ENCODE measurements at regions not wholly inside any gene's neighbourhood (a gene's known extent, or its start where the extent isn't known, plus 50 kb on each side); places are given as distances from the start of the nearest gene placed in this dataset.
A peak's percentile ranks its signal among the peaks of the same experiment; 100 is the strongest.
"Not testable (repeated sequence)": the region's sequence is repeated elsewhere in the genome, so short reads cannot be mapped to it uniquely, and the experiment has no call there.

DNA sequence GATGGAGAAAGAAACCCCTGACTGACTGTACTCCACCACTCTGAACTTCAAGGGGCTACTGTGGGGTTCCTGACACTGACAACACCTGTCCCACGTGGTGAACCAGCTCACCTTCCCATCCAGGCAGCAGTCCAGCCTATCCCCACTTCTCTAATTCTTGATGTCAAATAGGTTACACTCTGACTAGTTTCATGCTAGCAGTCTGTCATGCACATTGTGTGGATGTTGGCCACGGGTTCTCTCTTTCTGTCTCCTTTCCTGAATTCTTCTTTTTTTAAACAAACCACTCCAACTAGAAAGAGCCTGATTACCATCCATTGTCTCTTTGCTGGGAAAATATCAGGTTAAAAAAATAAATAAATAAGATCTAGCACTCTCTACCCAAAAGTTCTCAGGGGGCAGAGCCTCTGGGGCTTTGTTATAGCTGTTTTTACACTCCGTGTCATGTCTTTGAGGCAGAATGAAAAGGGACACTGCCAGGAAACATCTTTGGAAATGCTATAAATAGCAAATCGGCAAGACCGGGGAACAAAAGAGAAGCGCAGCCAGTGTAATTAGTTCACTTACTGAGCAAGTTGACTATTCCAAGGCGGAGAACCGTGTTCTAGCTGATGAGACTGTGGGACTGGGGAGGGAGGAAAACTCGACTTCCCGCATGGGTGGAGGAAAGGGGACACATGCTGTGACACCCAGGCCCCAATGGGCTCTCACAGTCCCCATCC lies 356.1 kb downstream of the OMA1 start:
- DNase-seq (ENCODE audit: low read depth) = no peak

DNA sequence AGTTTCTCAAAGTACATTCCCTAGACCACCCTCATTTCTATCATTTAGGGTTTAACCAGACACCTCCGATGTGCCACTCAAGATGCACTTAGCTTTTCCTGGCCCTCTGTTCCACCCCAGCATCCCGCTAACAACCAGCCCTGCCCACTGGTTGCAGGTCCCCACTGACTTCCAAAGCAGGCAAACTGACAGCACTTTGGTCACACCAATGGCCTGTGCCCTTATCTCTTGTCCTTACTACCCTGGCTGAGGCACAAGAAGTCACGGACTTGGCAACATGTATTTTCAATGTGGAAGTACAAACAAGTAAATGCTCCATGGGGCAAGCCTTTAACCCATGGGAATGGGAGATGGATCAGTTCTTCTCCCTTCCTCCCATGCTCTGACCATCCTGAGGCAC lies 357.1 kb downstream of the OMA1 start:
- DNase-seq (ENCODE audit: low read depth) = no peak

DNA sequence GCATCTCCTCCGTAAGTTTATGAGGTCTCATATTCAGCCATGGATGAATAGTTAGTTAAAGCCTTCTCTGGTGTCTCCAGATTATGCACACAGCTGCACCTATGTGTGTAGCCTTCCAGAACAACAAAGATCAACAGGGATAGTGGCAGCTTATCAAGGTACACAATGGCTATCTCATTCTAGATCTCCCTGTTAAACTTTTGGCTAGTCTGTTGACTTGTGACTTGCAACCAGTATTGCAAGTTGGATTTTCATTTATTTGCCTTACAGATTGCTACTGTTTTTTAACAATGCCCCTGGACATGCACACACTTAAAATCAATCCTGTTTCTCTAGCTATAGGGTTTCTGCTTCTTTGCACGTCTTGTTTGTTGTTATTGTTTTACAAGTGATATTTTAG lies 363.2 kb downstream of the OMA1 start:
- no peak for DNase-seq (ENCODE audit: low read depth)

DNA sequence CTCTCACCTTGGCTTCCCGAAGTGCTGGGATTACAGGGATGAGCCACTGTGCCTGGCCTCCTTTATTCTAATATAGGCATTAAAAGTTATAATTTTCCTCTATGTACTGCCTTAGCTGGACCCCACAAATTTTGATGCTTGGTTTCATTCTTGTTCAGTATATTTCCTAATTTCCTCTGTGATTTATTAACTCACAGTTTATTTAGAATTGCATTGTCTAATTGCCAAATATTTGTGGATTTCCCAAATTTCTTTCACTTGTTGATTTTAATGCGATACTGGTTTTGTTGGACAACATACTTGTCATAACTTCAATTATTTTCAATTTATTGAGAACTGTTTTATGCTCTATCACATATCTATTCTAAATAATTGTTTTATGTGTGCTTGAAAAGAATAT lies 366.0 kb downstream of the OMA1 start:
- no peak for DNase-seq (ENCODE audit: low read depth)

DNA sequence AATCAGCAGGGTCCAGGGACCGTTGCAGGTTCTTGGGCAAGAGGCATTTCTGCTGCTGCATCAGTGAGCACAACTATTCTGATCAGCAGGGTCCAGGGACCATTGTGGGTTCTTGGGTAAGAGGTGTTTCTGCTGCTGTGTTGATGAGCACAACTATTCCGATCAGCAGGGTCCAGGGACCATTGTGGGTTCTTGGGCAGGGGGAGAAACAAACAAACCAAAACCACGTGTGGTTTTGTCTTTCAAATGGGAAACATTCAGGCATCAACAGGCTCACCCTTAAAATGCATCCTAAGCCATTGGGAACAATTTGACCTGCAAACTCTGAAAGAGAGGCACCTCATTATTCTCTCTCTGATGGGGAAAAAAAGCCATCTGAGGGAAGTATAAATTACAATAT lies 377.4 kb downstream of the OMA1 start:
- DNase-seq (ENCODE audit: low read depth) = not testable (repeated sequence)

DNA sequence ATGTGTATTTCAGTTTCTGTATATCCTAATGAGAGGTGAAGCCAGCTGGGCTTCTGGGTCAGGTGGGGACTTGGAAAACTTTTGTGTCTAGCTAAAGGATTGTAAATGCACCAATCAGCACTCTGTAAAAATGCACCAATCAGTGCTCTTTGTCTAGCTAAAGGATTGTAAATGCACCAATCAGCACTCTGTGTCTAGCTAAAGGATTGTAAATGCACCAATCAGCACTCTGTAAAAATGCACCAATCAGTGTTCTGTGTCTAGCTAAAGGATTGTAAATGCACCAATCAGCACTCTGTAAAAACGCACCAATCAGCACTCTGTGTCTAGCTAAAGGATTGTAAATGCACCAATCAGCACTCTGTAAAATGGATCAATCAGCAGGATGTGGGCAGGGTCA lies 379.4 kb downstream of the OMA1 start:
- not testable (repeated sequence) for DNase-seq (ENCODE audit: low read depth)

DNA sequence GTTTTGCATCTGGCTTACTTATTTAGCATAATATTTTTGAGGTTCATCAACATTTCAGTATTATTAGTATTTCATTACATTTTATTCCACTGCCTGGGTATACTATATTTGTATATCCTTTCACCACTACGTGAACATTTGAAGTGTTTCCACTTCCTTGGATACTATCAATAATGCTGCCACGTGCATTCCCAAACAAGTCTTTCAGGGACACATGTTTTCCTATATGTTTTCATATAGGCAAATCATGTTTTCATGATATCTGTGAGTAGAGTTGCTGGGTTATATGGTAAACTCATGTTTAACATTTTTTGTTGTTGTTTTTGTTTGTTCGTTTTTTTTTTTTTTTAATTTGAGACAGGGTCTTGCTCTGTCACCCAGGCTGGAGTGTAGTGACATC lies 380.1 kb downstream of the OMA1 start:
- DNase-seq (ENCODE audit: low read depth) = no peak

DNA sequence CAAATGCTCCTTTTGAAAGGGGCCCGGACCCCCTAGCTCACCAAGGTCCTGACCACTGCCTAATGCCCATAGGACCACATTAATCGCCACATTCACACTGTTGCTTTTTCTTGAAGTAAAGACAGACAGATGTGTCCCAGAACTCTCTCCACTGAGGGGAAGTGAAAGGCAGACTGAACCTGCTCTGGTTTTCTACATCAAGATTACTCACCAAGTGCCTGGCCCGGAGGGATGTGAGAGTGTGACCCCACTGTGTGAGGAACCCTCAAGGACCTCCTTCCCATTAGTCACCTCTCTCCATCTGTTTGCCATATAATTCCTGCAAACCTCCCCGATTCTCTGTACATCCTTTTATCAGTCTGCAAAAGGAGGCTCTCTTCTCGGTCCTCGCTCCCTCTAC lies 381.5 kb downstream of the OMA1 start:
- no peak for DNase-seq (ENCODE audit: low read depth)

DNA sequence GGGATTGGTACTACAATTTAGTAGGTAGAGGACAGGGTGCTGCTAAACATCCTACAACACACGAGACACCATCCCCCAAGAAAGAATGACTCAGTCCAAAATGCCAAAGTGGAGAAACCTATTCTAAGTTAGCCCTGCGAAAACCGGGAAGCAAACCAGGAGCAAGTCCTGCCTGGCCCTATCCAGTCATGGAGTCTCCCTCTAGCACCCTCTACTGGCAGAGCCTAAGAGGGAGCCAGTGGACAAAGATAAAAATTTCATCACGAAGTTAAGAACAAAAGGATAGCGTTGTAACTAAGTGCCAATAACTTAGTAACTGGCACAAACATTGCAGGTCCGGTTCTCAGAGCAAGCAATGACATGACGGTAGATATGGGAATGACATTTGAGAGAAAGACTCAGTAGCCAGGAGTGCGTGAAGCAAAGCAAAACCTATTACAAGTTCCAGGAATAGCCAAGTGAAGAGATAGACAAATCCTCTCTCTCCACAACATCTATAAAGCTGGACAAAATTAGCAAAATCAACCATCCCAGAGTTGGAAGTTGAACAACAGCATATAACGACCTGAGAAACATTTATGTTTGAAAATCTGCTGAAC lies 383.5 kb downstream of the OMA1 start:
- DNase-seq (ENCODE audit: low read depth) = peak; percentile 56

DNA sequence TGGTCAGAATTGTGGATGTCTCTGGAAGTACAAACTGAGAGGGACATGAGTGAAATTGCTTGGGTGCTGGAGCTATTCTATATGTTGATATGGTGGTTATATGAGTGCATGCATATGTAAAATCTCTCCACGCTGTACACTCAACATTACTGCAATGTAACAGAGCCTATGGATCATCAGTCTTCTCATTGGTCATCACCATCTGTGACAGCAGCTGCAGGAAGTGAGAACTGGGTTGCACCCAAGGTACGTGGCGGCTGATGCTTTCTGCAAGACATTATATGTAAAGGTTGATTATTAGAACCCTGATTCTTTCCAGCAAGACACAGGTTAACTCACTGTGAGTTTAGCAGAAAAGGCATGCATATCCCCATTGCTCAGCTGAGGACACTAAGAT lies 387.1 kb downstream of the OMA1 start:
- DNase-seq (ENCODE audit: low read depth) = no peak

DNA sequence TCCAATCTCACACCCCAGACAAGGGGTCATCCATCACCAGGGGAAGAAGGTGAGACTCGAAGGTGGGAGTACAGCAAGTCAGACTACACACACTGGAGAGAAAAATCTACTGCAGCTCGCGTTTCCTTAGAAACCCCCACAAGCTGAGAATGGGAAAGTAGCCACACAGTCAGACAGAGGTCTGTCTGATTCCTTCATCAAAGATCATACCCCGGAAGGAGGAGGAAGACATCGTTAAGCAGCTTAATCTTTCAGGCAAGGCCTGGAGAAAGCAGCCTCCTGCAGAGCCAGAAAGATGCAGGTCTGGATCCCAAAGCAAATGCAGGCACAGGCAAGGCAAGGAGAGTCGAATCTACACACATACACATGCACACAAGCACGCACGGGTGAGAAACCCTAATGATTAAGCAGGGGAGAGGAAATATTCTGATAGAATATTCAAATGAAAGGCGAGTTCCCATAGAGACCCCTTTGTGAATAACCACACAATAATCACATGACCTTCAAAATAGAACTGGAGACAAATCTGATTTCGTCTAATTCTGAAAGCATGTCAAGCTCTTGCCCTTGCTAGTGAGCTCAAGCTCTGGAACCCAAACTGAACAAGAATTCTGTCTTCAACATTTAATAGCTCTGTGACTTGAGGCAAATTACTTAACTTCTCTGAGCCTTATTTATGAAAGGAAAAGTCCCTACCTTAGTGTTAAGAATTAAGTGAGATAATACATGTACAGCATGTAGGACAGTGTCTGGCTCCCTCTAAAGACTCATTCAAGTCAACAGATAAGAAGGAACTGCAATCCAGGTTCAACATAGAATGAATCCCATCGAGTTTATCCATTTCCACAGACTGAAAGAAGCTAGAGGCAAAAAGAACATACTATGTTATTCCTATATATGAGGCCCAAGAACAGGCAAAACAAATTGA lies 387.8 kb downstream of the OMA1 start:
- no peak for DNase-seq (ENCODE audit: low read depth)

DNA sequence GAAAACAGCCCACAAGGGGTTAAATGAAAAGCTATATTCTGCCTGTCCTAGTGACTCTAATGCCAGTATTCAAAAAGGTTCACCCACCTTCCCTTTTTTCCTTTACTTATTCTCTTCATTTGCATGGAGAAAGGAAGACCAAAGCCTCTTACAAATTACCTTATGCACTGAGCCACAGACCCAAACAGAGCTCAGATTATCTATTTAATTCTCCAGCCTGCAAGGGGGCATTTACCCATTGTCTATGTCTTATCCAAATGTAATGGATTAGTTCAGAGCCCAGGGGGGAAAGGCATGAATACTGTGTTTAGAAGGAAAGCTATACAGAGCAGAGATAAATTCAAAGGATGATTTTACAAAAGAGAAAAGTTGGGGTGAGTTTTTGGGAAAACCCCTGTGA lies 388.5 kb downstream of the OMA1 start:
- no peak for DNase-seq (ENCODE audit: low read depth)

DNA sequence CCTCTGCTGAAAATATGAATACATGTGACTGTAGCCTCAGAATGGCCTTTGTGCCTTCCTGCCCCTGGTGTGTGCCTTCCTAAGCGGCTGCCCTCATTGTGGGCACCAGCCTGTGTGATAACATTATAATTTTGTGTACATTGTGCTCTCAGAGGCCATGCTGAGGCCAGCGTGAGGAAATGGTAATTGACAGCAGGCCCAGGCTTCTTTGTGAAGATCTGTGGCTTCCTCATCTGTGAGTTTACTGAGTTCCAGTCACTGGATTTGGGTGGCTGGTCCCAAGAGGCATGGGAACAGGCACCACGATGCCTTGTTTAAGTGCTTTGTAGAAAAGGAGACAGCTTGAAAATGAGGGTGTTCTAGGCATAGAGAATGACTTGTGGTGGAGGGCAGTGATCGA lies 389.3 kb downstream of the OMA1 start:
- DNase-seq (ENCODE audit: low read depth) = no peak

DNA sequence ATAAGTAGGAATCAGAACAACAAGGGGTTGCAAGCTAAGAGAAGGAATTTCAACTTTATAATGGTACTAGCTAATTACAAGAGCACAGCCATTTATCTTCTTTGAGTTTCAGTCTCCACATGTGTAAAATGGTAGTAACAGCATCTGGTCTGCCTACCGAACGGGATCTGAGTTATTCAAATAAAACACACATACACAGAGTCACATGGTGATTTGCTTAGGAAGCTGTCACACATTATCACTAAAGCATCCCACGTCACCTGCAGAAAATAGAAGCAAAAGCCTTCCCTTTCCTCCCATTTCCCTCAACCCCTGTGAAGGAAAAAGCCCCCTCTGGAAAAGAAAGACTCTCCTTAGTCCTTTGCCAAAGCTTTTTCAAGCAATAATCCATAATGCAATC lies 389.7 kb downstream of the OMA1 start:
- no peak for DNase-seq (ENCODE audit: low read depth)

DNA sequence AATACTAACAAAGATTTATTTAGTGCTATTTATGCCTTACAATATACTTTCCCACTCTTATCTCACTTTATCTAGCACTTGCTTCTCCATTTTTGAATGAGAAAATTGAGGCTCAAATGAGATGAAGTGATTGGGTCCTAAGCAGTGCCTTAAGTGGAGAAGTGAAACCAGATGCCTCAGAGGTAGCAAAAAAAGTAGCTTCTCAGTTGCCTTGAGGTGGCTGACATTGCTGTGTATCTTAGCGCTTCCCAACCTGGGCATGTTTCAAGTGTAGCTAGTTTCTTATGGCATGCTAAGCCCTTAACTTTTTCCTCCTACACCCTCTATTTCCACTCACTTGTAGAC lies 390.4 kb downstream of the OMA1 start:
- DNase-seq (ENCODE audit: low read depth) = no peak

DNA sequence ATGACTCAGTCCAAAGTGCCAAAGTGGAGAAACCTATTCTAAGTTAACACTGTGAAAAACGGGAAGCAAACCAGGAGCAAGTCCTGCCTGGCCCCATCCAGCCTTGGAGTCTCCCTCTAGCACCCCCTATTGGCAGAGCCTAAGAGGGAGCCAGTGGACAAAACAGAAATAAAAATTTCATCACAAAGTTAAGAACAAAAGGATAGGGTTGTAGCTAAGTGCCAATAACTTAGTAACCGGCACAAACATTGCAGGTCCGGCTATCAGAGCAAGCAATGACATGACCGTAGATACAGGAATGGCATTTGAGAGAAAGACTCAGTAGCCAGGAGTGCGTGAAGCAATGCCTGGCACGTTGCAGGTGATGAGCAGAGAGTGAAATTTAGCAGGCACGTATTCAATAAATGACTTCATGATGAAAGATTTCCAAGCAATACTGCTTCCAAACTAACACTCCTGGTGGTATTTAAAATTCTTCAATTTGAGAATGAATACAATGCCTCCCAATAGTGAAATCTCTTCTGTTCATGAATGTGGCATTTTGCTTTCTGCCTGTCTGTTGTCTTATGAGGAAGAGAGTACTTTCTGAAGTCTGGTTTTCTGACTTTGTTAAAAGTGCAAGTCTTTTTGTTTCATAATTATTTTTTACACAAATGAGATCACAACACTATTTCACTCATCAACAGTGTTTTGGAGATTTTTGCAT lies 391.0 kb downstream of the OMA1 start:
- no peak for DNase-seq (ENCODE audit: low read depth)

DNA sequence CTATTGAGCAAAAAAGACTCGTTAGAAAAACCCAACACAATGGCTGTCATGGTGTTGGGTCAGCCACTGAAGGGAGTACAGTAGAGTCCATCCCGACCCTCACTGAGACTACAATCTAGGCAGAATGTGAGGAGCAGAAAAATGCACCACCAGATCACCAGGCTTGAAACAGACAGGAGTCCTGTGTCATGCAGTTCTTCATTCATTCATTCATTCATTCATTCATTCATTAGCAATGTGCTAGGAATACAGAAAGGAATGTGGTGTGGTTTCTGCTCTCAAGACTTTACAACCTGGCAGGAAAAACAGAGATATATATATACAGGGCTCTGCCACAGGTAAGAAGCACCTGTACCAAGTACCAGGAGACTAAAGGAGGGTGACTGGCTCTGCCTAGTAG lies 392.3 kb downstream of the OMA1 start:
- no peak for DNase-seq (ENCODE audit: low read depth)

DNA sequence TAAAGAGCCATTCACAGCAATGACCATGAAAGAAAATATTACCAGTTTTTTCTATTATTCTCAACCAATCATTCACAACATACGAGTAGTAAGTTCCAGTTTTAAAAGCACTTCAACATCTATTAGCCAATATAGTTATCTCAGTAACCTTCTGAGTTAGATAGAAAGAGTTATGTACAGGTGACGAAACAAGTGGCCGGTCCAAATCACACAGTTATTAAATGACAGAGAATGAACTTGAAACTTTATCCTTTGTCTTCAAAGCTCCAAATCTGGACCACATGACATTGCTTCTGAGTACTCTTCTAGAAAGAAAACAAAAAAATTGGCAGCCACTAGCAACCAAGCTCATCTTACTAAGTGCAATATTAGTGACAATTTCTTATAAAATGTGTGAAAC lies 393.8 kb downstream of the OMA1 start:
- no peak for DNase-seq (ENCODE audit: low read depth)

DNA sequence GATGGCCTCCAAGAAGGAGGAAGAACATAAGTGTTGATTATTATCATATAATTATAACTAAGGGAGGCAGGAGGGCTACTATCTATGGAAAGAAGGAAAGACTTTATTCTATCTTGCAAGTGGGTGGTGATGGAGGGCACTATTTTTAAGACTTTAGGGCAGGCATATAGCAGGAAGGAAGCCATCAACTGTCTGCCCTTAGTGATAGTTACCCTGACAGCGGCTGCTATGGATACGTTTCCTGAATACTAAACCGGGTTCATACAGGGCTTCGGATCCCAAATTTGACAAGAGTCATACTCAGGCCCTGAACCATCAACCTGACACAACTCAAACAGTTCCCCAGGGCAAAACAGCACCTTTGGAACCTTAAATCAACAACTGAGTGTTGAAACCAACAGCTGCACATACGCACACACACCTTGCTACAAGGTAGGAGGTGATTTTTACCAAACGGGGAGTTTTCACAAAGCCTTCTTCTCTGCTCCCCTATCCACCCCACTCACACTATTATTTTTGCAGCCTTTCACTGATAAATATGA lies 397.2 kb downstream of the OMA1 start:
- DNase-seq (ENCODE audit: low read depth) = no peak

DNA sequence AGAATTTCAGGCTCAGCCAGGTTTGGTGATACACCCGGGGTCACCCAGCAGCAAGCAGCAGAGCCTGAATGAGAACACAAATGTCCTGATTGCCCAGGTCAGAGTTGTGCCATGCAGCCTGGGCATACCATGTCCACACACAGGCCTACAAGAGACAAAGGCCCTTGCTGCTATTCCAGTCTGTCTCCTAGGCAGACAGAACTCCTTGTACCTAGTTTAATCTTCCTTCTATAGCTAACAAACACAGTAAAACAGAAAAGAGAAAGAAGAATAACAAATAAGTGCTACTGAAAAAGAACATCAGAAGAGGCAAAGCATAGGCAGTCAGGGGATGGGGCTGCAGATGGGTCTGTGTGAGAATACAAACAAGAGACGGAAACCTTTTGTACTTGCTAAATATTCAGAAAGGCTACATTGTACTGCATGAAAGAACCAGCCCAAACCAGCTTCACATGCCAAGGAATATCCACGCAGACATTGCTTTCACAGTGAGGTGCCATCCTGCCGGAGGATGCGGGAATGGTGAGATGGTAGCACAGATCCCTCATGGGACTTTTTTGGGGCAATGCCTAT lies 401.7 kb downstream of the OMA1 start:
- no peak for DNase-seq (ENCODE audit: low read depth)

DNA sequence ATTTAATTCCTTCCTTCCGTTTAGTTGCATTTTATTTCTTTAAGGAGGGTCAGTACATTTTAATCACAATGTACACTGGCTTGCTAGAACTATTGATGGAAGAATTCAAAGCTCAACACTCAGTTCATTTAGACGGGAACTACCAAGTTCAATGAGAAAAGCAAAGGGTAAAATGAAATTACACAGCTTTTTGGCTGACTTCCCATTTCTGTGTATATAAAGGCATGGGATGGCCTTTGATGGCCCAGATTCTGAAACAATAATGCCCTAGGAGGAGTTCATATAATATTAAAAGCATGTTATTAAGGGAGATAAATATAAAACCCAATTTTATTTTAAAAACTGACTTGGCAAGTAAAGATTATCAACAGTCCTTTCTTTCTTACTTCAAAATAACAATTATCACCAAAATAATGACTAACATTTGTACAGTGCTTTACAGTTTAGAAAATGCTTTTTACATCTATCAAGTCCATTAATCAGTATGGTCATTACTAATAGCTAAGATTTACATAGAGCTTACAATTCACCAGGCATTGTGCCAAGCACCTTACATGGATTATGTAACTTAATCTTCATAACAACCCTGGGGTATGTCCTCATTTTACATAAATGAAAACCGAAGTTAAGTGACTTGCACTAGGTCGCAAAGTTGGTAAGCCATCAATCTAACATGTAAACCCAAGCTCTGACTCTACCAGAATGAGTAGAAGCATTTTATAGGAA lies 402.4 kb downstream of the OMA1 start:
- DNase-seq (ENCODE audit: low read depth) = no peak
